Glomerular endothelial cell (primary cell): ENCODE measurements at regions not wholly inside any gene's neighbourhood (a gene's known extent, or its start where the extent isn't known, plus 50 kb on each side); places are given as distances from the start of the nearest gene placed in this dataset.
"Not testable (repeated sequence)": the region's sequence is repeated elsewhere in the genome, so short reads cannot be mapped to it uniquely, and the experiment has no call there.

Experiments used
- DNase-seq: peaks from one replicate; pipeline ENCODE4 v3.0.0-alpha.2; 2011; ENCODE audit warnings: low read depth, low spot score; ENCODE audit errors: extremely low read depth

DNA sequence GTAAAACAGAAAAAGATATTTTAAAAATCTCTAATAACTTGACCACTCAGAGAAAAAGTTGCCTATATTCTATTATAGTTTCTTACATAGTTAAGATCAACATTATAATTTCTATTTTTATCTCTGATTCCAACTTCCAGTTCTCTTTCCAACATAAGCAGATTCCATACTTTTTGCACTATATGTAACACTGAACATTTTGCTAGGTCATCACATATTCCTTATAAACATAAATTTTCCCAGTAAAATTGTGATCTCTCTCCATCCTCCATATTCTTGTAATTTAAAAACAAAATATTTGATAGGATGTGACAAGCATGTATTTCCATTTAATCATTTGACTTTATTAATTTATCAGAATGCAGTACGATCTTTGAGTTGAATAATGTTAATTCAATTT is 170.4 kb upstream of the THSD7A start:
- DNase-seq: no peak

DNA sequence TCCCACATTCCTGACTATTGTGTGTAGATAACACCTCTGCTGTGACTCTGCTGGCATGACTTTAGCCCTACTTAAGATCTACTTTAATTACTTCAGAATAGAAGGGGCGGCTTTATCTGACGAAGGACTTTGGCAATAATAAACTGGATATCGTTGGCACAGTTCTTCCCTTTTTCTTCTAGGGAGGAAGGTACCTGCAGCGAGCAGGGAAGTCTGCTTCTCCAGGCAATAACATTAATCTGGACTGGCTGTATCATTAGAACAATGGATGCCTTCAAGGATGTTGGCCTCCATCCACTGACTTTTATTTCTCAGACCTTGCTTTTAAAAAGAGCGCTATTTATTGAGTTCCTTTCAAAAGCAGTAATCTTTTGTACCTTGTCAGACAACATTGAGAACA is 172.6 kb upstream of the THSD7A start:
- no peak for DNase-seq

DNA sequence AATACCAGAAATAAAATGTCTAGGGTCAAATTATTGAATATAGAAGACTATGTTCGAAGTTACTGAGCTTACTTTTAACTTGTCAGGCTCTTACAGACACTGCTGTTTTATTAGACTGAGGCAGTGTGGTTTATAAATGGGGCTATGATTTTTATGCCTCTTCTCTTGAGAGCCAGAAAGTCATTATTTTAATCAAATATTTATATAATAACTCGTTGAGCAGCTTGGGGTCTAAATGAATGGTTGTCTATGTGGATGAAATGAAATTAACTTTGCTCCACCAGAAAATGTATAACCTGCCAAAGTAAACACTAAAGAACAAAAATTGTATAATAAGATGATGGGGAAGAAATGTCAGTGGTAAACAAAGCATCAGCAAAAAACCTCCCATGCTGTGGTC is 175.6 kb upstream of the THSD7A start:
- no peak for DNase-seq

DNA sequence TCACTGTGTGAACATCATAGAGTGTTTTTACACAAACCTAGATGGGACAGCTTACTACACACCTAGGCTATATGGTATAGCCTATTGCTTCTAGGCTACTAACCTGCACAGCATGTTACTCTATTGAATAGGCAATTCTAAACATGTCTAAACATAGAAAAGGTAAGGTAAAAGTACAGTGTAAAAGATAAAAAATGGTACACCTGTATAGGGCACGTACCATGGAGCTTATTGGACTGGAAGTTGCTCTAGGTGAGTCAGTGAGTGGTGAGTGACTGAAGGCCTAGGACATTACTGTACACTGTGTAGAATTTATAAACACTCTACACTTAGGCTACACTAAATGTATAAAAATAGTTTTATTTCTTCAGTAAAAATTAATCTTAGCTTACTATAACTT is 182.0 kb upstream of the THSD7A start:
- no peak for DNase-seq

DNA sequence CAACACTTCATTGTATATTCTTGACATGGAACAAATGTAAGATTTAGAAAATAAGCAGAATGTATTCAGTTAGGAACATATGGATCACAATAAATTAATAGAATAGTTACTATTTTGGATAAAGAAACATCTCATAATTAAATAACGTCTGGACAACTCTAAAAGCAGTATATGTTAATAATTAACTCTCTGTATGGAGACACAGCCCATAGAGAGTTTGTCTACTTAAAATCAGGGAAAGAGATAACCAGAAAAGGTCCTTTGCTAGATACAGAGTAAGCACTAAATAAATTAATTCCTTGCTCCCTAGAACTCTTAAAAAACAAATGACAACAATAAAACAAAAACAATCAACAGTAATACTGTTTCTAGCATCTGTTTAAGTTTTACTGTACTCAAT is 184.4 kb upstream of the THSD7A start:
- no peak for DNase-seq

DNA sequence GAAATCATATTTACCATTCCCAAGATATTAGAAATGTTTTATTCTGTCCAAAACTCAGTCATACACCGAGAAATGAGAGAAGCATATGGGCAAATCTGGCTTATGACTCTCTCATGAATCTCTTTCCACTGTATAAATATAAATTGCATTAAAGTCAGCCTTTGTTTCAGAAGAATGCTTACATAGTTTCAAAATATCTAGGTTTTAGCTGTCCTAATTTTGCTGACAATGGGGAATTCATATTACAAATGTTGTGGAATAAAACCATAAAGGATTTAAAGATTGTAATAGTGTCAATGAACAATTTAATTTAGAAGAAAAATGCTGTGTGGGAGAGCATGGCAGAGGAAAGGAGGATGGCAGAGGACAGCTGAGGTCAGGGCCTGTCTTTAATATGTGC is 185.0 kb upstream of the THSD7A start:
- no peak for DNase-seq

DNA sequence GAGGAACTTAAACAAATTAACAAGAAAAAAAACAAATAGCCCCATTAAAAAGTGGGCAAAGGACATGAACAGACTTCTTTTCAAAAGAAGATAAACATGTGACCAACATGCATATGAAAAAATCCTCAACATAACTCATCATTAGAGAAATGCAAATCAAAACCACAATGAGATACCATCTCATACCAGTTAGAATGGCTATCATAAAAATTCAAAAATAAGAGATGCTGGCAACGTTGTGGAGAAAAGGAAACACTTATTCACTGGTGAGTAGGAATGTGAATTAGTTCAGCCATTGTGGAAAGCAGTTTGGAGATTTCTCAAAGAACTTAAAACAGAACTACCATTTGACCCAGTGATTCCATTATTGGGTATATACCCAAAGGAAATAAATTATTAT is 189.1 kb upstream of the TMEM106B start:
- not testable (repeated sequence) for DNase-seq

DNA sequence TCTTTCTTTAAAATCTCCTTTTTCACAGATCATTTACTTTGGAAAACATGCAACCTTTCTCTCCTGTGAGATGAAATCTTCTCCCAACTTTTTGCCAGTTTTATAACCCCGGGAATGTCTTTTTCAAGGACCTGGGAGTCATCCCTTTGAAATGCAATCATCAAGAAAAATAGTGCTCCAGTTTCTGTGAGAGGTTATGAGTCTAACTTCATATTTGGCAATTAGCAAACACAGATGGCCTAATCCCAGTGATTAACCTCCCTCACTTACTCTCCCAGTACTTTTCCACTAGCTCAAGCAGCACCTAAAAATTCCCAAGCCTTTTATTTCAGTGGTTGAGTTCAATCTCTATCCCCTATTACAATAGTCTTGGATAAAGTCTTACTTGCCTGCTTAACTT is 185.8 kb upstream of the TMEM106B start:
- DNase-seq: no peak

DNA sequence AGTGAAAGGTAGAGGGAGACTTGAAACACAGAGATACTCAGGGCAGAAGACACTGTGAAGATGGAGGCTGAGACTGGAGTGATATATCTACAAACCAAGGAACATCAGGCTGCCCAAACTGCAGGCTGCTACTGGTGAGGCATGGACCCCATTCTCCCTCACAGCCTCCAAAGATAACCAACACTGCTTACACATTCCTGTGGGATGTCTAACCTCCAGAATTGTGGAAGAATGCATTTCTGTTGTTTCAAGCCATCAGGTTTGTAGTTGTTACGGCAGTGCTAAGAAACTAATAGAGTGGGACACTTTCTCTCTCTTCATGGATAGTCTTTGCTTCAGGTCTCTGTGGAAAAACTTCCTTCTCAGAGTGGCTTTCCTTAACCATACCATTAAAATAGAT is 182.6 kb upstream of the TMEM106B start:
- no peak for DNase-seq

DNA sequence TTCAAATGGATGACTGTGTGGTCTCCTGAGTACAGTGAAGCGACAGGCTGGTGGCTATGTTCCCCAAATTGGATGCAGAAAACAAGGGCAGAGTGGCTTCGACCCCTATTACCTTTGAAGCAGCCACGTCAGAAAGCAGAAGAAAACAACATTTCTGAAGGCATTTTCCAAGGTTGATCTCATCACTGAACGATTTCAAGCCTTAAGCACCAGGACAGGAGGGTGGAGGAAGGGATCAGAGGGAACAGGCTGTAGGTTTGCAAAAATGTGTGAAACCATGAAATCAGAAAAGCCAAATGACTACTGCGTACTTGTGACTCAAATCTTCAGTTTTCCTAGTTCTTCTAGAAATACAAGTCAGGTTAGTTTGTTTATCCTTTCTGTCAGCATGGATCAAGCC is 181.0 kb upstream of the TMEM106B start:
- no peak for DNase-seq

DNA sequence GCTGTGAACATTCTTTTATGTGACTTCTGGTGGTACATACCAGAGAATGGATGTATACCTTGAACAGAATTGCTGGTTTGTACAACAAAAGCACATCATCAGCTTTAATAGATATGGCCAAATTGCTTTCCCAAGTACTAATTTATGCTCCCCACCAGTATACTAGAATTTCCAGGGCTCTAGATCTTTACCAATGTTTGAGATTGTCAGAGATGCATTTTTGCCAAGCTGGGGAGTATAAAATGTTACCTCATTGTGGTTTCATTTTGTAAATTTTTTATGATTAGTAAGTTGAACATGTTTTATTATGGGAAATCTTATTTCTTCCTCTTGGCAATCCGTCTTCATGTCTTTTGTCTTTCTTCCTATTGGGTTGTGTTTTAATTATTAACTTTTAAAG is 179.9 kb upstream of the TMEM106B start:
- no peak for DNase-seq

DNA sequence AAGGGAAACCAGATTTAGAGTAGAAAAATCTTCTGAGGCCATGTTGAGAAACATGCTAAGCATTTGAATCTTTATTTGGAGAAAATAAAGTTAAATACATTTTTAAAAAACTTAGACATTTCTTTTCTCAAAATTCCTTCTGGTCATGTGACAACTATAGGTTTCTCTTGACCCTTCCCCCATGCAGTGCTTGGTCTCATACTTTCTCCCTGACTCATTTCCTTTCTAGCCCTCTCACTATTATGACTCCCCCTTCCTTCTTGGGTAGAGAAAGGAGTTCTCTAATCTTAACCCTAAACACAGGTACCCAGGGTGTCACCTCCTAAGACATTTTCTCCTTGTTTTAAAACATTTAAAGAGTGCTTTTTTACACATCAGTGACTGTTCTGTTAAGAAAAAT is 179.5 kb upstream of the TMEM106B start:
- no peak for DNase-seq

DNA sequence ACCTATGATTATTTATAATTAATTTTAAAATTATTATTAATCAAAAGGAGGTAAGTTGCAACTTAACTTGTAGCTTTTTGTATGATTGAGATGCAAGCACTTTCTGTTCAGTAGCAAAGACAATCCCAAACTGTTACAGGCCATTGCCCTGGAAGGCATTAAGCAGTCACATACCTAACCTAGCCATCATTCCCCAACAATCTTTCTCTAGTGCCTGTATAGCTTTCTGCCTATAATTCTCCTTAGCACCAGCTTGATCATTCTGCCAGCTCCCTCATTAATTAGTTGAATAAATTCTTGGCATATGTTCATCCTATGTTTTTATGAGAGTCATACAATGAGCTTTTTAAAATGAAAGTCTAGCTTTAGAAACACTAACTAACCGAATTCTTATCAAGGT is 178.9 kb upstream of the TMEM106B start:
- DNase-seq: no peak

DNA sequence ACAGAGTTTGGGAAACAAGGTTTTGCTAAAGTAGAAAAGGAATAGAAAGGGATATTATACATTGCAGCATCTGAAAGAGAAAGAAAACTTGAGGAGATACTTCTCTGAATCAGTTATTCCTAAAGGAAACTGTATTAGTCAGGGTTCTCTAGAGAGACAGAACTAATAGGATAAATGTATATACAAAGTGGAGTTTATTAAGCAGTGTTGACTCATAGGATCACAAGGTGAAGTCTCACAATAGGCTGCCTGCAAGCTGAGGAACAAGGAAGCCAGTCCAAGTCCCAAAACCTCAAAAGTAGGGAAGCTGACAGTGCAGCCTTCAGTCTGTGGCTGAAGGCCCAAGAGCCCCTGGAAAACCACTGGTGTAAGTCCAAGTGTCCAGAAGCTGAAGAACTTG is 167.6 kb upstream of the TMEM106B start:
- not testable (repeated sequence) for DNase-seq

DNA sequence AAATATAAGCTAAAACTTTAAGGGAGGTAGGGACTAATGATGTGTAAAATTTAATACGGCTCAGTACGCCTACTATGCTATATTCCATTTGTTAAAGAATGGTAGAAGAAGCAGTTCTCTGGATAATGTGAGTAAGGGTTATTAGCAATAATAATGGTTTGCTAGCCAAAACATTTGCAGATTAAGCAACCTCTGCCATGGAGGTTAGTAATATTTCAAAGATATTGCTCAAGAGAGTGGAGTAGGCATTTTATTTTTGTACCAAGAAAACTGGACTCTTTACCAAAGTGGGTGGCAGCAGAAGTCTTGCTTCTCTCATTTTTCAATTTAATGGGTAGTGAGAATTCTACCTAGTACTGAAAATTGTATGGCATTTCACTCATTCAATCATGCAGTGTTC is 158.9 kb upstream of the TMEM106B start:
- no peak for DNase-seq

DNA sequence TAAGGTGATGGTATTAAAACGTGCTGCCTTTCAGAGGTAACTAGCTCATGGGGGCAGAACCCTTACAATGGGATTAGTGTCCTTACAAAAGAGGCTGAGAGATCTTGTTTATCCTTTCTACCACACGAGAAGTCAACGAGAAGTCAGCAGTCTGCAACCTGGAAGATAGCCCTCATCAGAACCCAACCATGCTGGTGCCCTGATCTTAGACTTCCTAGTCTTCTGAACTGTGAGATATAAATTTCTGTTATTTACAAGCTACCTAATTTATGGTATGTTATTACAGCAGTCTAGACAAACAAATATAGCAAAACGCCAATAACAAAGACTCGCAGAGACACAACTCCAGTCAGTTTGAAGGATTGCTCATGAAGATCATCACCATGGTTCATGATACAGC is 157.5 kb upstream of the TMEM106B start:
- no peak for DNase-seq

DNA sequence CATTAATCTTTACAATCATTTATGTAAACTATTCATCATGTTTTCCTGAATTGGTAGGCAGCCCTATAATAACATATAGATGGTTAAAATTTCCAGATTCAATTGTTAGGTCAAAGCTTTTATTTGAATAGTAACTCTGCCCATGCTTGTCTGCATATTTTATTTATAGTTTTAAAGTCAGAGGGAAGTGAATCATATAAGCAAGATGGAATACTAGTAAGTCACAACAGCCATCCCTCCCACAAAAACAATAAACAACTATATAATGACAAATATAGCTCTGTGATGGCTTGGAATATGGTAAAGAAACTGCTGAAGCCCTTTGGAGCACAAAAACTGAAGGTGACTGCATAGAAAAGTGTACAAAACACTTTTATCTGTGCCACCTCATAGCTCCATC is 156.3 kb upstream of the TMEM106B start:
- DNase-seq: no peak

DNA sequence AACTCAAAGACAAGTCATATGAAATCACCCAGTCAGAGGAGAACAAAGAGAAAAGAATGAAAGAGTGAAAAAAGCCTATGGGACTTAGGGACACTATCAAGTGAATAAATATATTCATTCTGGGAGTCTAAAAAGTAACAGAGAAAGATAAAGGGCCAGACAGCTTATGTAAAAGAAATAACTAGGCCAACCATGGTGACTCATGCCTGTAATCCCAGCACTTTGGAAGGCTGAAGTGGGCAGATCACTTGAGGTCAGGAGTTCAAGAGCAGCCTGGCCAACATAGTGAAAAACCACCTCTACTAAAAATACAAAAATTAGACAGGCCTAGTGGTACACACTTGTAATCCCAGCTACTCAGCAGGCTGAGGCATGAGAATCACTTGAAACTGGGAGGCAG is 154.7 kb upstream of the TMEM106B start:
- DNase-seq: no peak

DNA sequence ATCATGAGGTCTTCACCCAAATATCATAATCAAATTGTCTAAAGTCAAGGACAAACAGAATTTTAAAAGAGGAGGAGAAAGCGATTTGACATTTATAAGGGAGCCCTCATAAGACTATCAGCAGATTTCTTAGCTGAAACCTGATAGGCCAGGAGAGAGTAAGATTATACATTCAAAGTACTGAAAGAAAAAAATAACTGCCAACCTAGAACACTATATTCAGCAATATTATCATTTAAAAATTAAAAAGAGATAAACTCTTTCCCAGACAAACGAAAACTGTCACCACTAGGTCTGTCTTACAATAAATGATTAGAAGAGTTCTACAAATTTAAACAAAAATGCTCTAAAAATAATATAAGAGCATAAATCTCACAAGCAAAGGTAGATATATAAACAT is 154.1 kb upstream of the TMEM106B start:
- DNase-seq: no peak

DNA sequence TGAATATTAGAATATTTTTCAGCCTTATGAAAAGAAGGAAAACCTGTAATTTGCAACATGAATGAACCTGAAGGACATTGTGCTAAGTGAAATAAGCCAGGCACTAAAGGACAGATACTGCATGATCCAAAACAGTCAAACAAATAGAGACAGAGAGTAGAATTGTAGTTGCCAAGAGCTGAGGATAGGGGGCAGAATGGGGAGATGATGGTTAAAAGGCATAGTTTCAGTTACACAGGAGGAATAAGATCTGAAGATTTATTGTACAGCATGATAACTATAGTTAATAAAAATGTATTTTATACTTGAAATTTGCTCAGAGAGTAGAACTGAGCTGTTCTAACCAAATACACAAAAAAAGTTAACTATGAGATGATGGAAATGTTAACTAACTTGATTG is 149.0 kb upstream of the TMEM106B start:
- no peak for DNase-seq

DNA sequence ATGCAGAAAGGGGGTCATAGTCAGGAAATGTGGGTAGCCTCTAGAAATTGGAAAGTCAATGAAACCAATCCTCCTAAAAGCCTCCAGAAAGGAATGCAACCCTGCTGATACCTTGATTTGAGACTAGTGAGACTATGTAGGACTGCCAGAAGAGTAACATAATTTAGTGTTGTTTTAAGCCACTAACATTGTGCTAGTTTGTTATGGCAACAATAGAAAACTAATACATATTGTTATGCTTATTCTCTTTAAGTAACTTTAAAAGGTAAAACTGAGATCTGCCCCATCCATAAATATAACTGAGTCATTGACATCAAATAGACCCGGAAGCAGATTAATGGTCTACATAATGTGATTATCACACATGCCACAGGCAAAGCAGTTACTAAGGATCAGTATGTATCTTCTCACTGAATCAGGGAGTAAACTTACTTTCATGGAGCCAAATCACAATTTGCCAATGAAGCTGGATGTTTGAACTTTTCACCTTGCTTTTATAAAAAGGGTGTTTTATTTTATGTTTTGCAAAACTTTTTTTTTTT is 146.4 kb upstream of the TMEM106B start:
- no peak for DNase-seq

DNA sequence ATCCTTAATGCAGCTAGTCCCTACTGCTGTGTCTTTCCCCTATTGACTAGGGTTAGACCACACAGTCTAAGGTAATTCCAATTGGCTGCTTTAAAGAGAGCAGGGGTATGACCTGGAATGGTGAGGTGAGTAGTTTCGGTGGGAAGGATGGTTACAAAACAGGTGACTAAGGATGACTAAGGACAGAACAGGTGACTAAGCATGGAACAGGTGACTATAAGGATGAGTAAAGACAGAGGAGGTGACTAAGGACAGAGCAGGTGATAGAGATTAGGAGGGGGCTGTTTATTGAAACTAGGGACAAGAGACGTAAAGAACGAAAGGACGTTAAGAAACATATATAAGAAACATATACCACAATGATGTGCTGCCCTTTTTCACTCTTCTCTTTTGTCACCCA is 145.1 kb upstream of the TMEM106B start:
- no peak for DNase-seq

DNA sequence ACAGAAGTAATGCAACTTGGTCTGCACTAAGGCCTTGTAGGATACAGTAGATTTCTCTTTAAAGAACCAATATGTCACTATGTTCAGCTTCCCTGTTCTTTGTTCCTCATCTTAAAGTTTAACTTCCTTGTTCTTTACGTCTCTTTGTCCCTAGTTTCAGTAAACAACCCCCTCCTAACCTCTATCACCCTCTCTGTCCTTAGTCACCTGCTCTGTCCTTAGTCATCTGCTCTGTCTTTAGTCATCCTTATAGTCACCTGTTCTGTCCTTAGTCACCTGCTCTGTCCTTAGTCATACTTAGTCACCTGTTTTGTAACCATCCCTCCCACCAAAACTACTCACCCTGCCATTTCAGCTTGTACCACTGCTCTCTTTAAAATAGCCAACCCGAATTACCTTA is 144.6 kb upstream of the TMEM106B start:
- no peak for DNase-seq
